Trophoblast cell (in vitro differentiated cells and primary cell): ENCODE measurements at regions not wholly inside any gene's neighbourhood (a gene's known extent, or its start where the extent isn't known, plus 50 kb on each side); places are given as distances from the start of the nearest gene placed in this dataset.

Source experiments
- DNase-seq, 2 donors: peaks; one replicate each; pipeline ENCODE4 v3.0.0-alpha.2; 2016
- H2AFZ ChIP-seq: 2 replicates; pipeline ENCODE4 v1.6.1; 2013; ENCODE audit warnings: low read length, moderate library complexity, mild to moderate bottlenecking; ENCODE audit not compliant: insufficient read depth, poor library complexity
- H2AK5ac ChIP-seq: 2 replicates; pipeline ENCODE4 v1.6.1; 2013; ENCODE audit warnings: mild to moderate bottlenecking, low read length
- H2BK120ac ChIP-seq: 2 replicates; pipeline ENCODE4 v1.6.1; 2013; ENCODE audit warnings: low read length, mild to moderate bottlenecking, moderate library complexity; ENCODE audit not compliant: insufficient read depth, poor library complexity
- H2BK12ac ChIP-seq: 2 replicates; pipeline ENCODE4 v1.6.1; 2013; ENCODE audit warnings: mild to moderate bottlenecking, low read length, moderate library complexity
- H2BK5ac ChIP-seq: 2 replicates; pipeline ENCODE4 v1.6.1; 2013; ENCODE audit warnings: low read length, low read depth, moderate library complexity, mild to moderate bottlenecking; ENCODE audit not compliant: poor library complexity
- H3K14ac ChIP-seq: 2 replicates; pipeline ENCODE4 v1.6.1; 2013; ENCODE audit warnings: mild to moderate bottlenecking, low read length
- H3K18ac ChIP-seq: 2 replicates; pipeline ENCODE4 v1.6.1; 2013; ENCODE audit warnings: mild to moderate bottlenecking, low read length
- H3K23ac ChIP-seq: 2 replicates; pipeline ENCODE4 v1.6.1; 2013; ENCODE audit warnings: low read length
- H3K27ac ChIP-seq: 2 replicates; pipeline ENCODE4 v1.5.1; 2013; ENCODE audit warnings: low read depth, mild to moderate bottlenecking, inconsistent platforms, low read length, moderate library complexity
- H3K27me3 ChIP-seq: 2 replicates; pipeline ENCODE4 v1.6.1; 2013; ENCODE audit warnings: inconsistent platforms, mild to moderate bottlenecking, low read length, moderate library complexity; ENCODE audit not compliant: insufficient read depth
- H3K36me3 ChIP-seq, 2 experiments: 1 replicate in 1 of 2; 2 replicates in 1 of 2; pipeline ENCODE4 v1.6.1; 2013; ENCODE audit warnings: low read length in 2 of 2, mild to moderate bottlenecking in 2 of 2, moderate library complexity in 1 of 2; ENCODE audit not compliant: insufficient read depth in 2 of 2, control insufficient read depth in 1 of 2
- H3K4ac ChIP-seq: 2 replicates; pipeline ENCODE4 v1.6.1; 2013; ENCODE audit warnings: low read depth, mild to moderate bottlenecking, low read length, moderate library complexity
- H3K4me1 ChIP-seq, 2 experiments: 1 replicate in 1 of 2; 2 replicates in 1 of 2; pipeline ENCODE4 v1.6.1; 2013; ENCODE audit warnings: low read length in 2 of 2, mild to moderate bottlenecking in 2 of 2, moderate library complexity in 1 of 2; ENCODE audit not compliant: insufficient read depth in 2 of 2, control insufficient read depth in 1 of 2
- H3K4me2 ChIP-seq: 2 replicates; pipeline ENCODE4 v1.6.1; 2013; ENCODE audit warnings: inconsistent platforms, mild to moderate bottlenecking, low read length, moderate library complexity
- H3K4me3 ChIP-seq: 2 replicates; pipeline ENCODE4 v1.5.1; 2013; ENCODE audit warnings: mild to moderate bottlenecking, low read depth, low read length, inconsistent platforms
- H3K79me1 ChIP-seq: one replicate; pipeline ENCODE4 v1.6.1; 2013; ENCODE audit warnings: low read length
- H3K79me2 ChIP-seq: 2 replicates; pipeline ENCODE4 v1.6.1; 2013; ENCODE audit warnings: low read length, mild to moderate bottlenecking; ENCODE audit not compliant: control insufficient read depth, insufficient read depth, poor library complexity
- H3K9ac ChIP-seq: 2 replicates; pipeline ENCODE4 v1.6.1; 2013; ENCODE audit warnings: mild to moderate bottlenecking, low read length
- H3K9me3 ChIP-seq: 2 replicates; pipeline ENCODE4 v1.6.1; 2013; ENCODE audit warnings: low read depth, mild to moderate bottlenecking, control low read depth, inconsistent platforms, low read length; ENCODE audit not compliant: insufficient read depth
- H4K12ac ChIP-seq: 2 replicates; pipeline ENCODE4 v1.6.1; 2013; ENCODE audit warnings: low read depth, mild to moderate bottlenecking, low read length, moderate library complexity
- H4K8ac ChIP-seq: 2 replicates; pipeline ENCODE4 v1.6.1; 2013; ENCODE audit warnings: low read depth, mild to moderate bottlenecking, low read length, moderate library complexity
- H4K91ac ChIP-seq: one replicate; pipeline ENCODE4 v1.6.1; 2013; ENCODE audit warnings: low read depth, mild to moderate bottlenecking, low read length, moderate library complexity
- WGBS: extraction: QIAGEN DNeasy Blood & Tissue Kit; methylation state at CpG from one replicate; pipeline ENCODE4 v1.1.7; 2013; ENCODE audit warnings: missing lambda C conversion rate; ENCODE audit not compliant: insufficient read length, insufficient coverage; ENCODE audit errors: extremely low coverage; 5-methylcytosine and 5-hydroxymethylcytosine counted together

DNA sequence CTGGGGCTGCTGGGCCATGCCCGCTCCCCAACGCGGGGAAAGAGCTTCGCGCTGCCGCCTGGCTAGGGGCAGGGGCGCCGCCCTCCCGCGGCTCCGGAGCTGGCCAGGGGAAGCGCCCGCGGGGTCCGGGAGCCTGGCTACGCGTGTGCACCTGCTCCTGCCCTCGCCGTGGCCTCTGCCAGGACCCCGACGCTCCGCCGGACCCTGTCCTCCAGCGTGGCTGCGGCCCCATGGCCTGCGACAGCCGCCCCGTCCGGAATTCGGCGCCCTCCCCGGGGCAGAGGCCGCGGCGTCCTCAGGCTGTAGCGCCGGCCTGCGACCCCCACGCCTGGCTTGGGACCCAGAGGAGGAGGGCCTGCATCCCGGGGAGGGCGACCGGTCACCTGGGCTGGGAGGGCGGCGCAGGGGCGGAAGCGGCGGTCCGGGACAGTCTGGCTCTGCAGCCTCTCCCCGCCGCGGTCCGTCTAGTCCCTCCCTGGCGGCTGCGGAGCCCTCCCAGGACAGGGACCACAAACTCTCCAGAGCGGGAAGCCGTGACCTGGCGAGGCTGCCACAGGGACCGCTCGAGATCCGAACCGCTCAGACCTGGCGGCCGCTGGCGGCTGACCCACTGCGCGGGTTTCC, 85.6 kb downstream of the ALG10 start:
- no peaks in the 10 kb centered on the region for H3K27me3 ChIP-seq
- no peak overlapping the region for H3K4me3 ChIP-seq
- H3K4ac ChIP-seq: no peak overlapping the region
- no peak overlapping the region for H2AFZ ChIP-seq
- H3K79me2 ChIP-seq: no peaks in the 10 kb centered on the region
- H3K4me2 ChIP-seq: no peak overlapping the region
- no peak overlapping the region for H2BK12ac ChIP-seq
- no peak for DNase-seq
- no CpG with 5 or more reads among the region's 66 CpGs for WGBS
- H3K9ac ChIP-seq: no peak overlapping the region
- H4K8ac ChIP-seq: no peak overlapping the region
- H2BK120ac ChIP-seq: no peak overlapping the region
- H3K79me1 ChIP-seq: no peaks in the 10 kb centered on the region
- no peak overlapping the region for H3K27ac ChIP-seq
- no peak overlapping the region for H2AK5ac ChIP-seq
- no peaks in the 10 kb centered on the region for H3K4me1 ChIP-seq
- H4K91ac ChIP-seq: no peak overlapping the region
- peaks cover 47% of the 10 kb centered on the region for H3K9me3 ChIP-seq
- no peak overlapping the region for H4K12ac ChIP-seq
- H3K36me3 ChIP-seq: peaks cover 0 to 2% of the 10 kb centered on the region in 2 experiments
- H3K18ac ChIP-seq: no peak overlapping the region
- H2BK5ac ChIP-seq: no peak overlapping the region
- no peak overlapping the region for H3K14ac ChIP-seq
- H3K23ac ChIP-seq: no peak overlapping the region

- Histone ChIP-seq H3K4me1 (no peaks in the 10 kb centered on the region), H2AK5ac (no peak overlapping the region), H4K8ac (no peak overlapping the region), H3K27ac (no peak overlapping the region), H3K27me3 (no peaks in the 10 kb centered on the region), H3K79me1 (no peaks in the 10 kb centered on the region), H3K36me3 (peaks cover 0 to 2% of the 10 kb centered on the region in 2 experiments), H3K9ac (no peak overlapping the region), H3K4me3 (no peak overlapping the region), H2BK12ac (no peak overlapping the region), H3K4me2 (no peak overlapping the region), H2BK5ac (no peak overlapping the region), H3K23ac (no peak overlapping the region), H4K91ac (no peak overlapping the region), H3K9me3 (peaks cover 47% of the 10 kb centered on the region), H2AFZ (no peak overlapping the region), H3K4ac (no peak overlapping the region), H2BK120ac (no peak overlapping the region), H3K14ac (no peak overlapping the region), H3K79me2 (no peaks in the 10 kb centered on the region), H4K12ac (no peak overlapping the region), H3K18ac (no peak overlapping the region)
- WGBS: no CpG with 5 or more reads among the region's 24 CpGs
- no peak for DNase-seq
Measured at GRCh38 chr12:34108405-34108803, 86.1 kb downstream of the ALG10 start.

DNA sequence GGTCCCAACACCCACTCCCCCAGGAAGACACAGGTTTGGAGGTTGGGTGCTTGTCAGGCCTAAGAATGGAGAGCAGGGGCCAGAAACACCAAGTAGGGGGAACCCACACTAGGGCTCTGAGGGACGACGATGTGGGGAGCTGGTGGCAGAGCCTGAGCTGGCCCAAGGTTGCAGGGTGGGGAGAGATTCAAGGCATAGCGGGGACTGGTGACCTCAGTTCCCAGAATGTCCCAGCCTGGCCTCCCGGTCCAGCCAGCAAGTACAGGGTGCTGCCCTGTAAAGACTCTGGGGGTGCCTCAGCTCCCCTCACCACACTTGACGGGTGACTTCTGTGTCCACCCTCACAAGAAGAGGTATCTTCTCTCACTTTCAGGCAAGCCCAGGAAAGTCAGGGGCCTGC, 86.7 kb downstream of the ALG10 start:
- H3K36me3 ChIP-seq: peaks cover 0 to 2% of the 10 kb centered on the region in 2 experiments
- no peak overlapping the region for H2BK120ac ChIP-seq
- H2AK5ac ChIP-seq: no peak overlapping the region
- no CpG with 5 or more reads among the region's 5 CpGs for WGBS
- H3K4me1 ChIP-seq: no peaks in the 10 kb centered on the region
- H2AFZ ChIP-seq: no peak overlapping the region
- no peak for DNase-seq
- no peak overlapping the region for H3K4me2 ChIP-seq
- H3K9me3 ChIP-seq: peaks cover 47% of the 10 kb centered on the region
- H3K18ac ChIP-seq: no peak overlapping the region
- no peak overlapping the region for H2BK12ac ChIP-seq
- no peak overlapping the region for H3K4ac ChIP-seq
- H4K91ac ChIP-seq: no peak overlapping the region
- no peak overlapping the region for H3K23ac ChIP-seq
- H4K12ac ChIP-seq: no peak overlapping the region
- no peaks in the 10 kb centered on the region for H3K27me3 ChIP-seq
- no peak overlapping the region for H3K9ac ChIP-seq
- no peaks in the 10 kb centered on the region for H3K79me2 ChIP-seq
- H2BK5ac ChIP-seq: no peak overlapping the region
- H4K8ac ChIP-seq: no peak overlapping the region
- no peak overlapping the region for H3K27ac ChIP-seq
- H3K79me1 ChIP-seq: no peaks in the 10 kb centered on the region
- H3K14ac ChIP-seq: no peak overlapping the region
- H3K4me3 ChIP-seq: no peak overlapping the region

DNA sequence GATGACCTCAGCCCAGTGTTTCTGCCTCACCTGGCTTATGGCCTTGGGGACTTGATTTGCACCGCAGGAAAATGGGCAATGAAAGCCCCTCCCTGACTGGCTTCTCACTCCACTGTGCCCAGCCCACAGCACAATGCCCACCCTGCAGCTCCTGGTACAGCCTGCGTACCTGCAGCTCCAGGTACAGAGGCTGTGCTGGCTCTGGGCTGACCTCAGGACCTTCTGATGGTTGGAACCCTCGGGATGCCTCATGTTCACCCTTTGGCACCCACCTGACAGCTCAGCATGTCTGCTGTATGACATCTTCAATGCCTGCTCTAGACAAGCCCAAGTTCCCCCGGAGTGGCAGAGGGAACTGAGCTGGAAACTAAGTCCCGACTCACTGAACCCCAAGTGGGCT, 87.1 kb downstream of the ALG10 start:
- no peak overlapping the region for H3K9ac ChIP-seq
- peaks cover 0 to 2% of the 10 kb centered on the region in 2 experiments for H3K36me3 ChIP-seq
- H2AFZ ChIP-seq: no peak overlapping the region
- no peaks in the 10 kb centered on the region for H3K27me3 ChIP-seq
- H3K9me3 ChIP-seq: peaks cover 47% of the 10 kb centered on the region
- H2AK5ac ChIP-seq: no peak overlapping the region
- H2BK120ac ChIP-seq: no peak overlapping the region
- no peaks in the 10 kb centered on the region for H3K4me1 ChIP-seq
- H4K12ac ChIP-seq: no peak overlapping the region
- H4K91ac ChIP-seq: no peak overlapping the region
- H4K8ac ChIP-seq: no peak overlapping the region
- no peak overlapping the region for H3K4me2 ChIP-seq
- no CpG with 5 or more reads among the region's 5 CpGs for WGBS
- H3K23ac ChIP-seq: no peak overlapping the region
- H3K14ac ChIP-seq: no peak overlapping the region
- no peak overlapping the region for H2BK12ac ChIP-seq
- no peak overlapping the region for H2BK5ac ChIP-seq
- no peaks in the 10 kb centered on the region for H3K79me1 ChIP-seq
- no peaks in the 10 kb centered on the region for H3K79me2 ChIP-seq
- H3K18ac ChIP-seq: no peak overlapping the region
- H3K4ac ChIP-seq: no peak overlapping the region
- H3K27ac ChIP-seq: no peak overlapping the region
- H3K4me3 ChIP-seq: no peak overlapping the region
- no peak for DNase-seq
